ENCODE measurements at regions not wholly inside any gene's neighbourhood (a gene's known extent, or its start where the extent isn't known, plus 50 kb on each side); places are given as distances from the start of the nearest gene placed in this dataset.
"Not testable (repeated sequence)": the region's sequence is repeated elsewhere in the genome, so short reads cannot be mapped to it uniquely, and the experiment has no call there.

DNA sequence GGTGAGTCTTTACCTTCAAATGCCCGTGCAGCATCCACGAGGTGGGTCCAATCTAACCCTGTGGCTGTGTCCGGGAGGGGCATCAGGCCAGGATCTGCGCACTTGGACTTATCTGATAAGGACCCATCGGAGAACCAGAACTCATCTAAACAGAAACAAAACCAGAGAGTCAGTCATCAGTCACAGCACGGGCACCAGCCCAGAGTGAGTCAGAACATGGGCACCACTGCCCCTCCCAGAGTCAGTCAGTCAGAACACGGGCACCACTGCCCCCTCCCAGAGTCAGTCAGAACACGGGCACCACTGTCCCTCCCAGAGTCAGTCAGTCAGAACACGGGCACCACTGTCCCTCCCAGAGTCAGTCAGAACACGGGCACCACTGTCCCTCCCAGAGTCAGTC, 214.5 kb downstream of the SIPA1L2 start:
- not testable (repeated sequence) for DNase-seq (ENCODE audit: low read depth)

DNA sequence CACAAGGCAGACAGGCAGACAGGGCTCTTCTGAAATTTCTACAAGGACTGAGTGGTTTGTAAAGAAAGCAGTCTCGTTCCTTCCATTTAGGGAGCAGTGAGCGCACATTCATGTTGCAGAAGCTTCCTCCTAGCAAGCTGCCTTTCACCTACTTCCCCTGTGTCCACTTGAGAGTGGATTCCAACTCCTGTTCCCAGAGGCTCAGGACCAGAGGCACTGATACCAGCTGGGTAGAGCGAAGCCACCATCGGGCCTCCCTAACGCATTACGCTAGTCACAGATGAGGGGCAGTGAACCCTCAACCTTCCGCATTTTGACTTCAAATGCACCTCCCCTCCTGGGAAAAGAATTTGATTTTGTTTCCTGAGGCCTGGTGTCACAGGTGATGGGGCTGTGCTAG, 215.8 kb downstream of the SIPA1L2 start:
- DNase-seq (ENCODE audit: low read depth) = no peak

DNA sequence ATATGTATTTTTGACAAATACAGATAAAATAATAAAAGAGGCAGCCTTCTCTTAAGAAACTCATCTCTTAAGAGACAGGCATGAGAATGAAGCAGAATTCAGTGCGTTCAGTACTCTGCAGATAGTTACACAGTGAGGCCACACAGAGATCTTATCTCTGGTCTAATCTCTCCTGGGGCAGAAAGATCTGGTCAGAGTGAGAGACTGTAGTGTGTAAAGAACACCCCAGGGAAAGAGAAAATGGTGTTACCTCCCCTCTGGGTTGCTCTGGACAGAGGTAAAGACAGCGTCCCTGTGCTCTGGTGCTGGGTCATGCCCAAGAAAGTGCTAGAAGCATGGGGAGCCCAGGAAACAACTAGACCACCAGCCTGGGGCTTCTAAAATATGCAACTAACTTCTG, 216.3 kb downstream of the SIPA1L2 start:
- no peak for DNase-seq (ENCODE audit: low read depth)

DNA sequence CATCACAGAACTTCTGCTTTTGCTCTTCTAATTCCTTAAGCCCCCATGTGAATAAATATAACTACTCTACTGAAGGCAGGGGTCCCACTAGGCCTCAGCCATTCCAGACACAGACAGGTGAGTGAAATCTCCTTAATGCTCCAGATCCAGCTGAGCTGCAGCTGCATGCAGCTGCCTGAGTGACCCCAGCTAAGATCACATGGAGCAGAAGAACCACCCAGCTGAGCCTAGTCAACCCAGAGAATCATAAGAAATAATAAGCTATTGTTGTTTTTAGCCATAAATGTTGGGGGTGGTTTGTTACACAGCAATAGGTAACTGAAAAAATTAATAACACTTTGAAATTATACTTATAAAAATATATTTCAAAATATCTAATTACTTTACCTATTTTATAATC, 220.3 kb downstream of the SIPA1L2 start:
- DNase-seq (ENCODE audit: low read depth) = no peak

DNA sequence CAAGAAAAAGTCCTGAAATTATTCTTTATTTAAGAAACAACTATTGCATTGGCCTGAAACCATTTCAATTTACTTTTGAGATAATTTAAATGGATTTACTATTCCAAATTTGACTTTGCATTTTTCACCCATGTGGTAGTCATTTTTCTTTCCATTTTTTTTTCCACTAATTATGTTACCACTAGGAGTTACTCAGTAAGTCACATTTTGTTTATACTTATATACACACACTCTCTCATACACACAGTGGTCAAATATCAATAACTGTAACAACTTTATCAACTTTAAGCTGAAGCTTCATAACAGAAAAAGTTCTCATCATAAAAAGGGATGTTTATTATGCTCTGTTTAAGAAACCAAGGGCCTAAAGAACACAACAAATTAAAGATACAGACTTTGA, 222.8 kb downstream of the SIPA1L2 start:
- DNase-seq (ENCODE audit: low read depth) = no peak

DNA sequence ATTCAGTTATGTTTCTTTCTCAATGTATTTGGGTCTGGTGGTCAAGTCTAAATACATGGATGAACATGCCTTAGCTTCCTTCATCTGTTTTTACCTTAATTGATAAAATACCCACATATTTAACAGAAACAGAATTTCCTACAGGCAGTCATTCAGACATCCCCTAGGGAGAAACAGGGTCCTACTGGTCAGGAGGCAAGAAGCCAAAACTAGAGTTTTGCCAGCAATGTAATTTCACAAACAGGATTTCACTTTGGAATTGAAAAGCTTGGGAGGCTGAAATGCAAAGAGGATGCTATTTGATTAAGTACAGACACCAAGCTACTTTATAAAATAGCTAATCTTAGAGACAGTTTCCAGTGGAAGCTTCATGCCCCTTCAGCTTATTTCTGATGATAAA, 224.2 kb downstream of the SIPA1L2 start:
- no peak for DNase-seq (ENCODE audit: low read depth)

DNA sequence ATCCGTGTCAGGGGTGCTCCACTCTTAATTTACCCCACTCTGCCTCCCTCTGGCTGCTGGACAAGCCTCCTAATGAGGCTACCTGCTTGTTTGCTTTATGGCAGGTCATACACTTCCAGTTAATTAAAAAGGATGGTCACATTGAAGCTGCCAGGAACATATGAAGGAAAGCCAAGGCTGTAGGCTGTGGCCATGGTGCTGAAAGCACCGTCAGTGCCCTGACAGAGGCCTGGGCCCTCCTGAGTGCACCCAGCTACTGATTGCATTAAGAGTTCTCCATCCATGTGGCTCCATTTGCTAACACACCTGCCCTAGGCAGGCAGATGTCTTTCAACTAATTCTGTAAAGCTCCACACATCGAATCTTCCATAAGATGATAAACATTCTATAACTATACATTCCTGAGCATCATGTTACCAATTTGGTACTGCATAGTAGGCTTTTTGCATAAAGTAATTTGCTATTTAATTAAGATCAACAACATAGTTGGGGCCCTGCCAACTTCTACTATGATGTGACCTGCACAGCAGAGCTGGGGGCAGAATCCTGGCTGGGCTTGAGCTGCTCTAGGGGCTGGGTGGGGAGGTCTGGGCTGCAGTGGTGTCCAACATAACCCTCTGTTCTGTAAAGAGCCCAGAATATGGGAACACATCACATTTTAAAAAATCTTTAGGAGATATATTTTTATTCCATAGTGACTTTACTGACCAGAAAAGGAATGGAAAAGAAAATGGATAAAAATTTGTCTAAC, 224.8 kb downstream of the SIPA1L2 start:
- no peak for DNase-seq (ENCODE audit: low read depth)

DNA sequence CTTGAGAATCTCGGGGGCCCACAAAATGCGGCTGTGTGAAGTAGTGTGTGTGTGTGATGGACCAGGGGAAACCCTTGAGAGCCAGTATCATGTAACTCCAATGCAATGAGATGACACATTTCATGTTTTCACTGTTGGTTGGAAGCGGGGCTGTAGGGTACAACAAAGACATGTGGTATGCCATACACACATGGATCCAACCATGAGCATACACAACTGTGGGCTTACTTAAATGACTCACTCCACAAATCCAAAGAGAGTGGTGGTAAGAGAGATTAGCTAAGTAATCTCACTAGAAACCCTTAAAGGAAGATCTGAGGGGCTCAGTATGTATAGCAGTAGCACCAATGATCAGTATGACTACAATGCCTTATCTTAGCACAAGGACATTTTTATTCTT, 225.7 kb downstream of the SIPA1L2 start:
- DNase-seq (ENCODE audit: low read depth) = no peak

DNA sequence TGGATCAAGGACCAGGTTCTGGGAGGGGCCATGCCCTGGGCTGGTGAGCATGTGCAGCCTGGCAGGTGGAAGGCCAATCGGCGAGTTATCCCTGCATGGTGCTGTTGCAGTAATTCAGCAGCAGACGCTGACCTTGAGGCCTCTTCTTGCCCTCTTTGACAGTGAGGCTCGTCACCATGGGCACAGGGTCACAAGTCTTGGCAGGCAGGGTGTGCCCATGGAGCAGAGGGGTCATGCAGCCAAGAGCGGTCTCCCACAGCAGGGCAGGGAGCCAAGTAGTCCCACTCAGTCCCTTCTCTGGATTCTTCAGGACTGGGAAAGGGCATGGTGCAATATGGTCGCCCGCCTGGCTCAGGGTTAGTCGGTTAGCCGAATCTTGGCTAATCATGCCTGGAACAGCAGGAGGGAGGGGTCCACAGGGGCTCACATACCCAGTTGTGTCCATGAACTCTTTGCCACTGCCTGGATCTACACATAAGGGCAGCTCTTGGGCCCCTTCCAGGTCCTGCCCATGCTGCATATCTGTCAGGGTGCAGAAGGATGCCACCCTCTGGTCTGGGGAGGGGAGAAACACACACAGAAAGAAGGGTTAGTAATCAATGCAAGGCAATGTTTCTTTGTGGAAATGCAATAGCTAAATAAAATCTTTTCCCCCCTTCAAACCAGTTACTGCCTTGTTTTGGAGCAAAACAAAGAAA, 226.8 kb downstream of the SIPA1L2 start:
- no peak for DNase-seq (ENCODE audit: low read depth)

DNA sequence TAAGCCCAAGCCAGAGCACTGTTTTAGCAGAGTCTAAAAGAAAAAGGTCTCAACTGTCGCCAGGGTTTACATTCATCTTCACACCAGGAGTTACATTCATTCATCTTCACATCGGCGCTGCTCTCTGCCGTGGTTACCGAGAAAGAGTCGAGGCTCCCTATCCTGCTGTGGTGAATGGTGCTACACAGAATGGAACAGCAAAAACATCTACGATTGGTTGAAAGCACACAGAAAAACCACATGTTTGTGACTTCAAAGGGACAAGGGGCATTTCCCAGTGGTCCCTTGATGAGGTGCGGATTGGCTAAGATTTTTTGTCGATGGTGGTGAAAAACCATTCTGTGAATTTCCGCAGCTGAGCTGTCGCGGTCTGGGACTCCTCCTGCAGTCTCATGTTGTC, 231.1 kb downstream of the SIPA1L2 start:
- DNase-seq (ENCODE audit: low read depth) = no peak

DNA sequence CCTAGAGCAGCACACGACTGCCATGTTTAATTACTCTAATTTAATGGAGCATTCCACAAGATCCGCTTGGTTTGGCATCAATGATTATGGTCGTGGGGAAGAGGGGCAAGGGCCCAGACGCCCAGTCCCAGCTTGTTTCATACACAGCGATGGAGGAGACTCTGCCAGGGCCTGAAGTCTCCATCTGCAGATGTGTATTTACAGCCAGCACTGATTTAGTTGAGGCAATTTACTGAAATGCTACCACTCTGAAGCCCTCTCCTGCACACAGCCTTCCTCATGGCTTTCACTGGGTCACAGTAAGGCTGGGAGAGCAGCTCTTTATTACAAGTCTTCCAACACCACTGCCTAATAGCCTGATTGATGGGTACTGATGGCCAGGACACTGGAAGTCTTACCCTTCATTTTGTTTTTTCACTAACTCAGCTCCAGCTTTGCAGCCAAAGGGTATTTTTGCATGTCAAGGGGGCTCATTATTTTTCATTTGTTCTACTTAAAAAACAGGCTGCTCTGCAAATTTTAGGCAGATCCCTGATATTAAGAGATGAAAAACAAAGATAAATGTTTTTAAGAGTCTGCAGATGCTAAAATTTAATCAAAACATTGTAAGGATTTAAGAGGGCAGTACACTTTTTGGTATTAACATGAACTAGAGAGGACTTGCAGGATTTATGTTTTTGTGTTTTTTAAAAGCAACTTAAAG, 236.3 kb downstream of the SIPA1L2 start:
- no peak for DNase-seq (ENCODE audit: low read depth)

DNA sequence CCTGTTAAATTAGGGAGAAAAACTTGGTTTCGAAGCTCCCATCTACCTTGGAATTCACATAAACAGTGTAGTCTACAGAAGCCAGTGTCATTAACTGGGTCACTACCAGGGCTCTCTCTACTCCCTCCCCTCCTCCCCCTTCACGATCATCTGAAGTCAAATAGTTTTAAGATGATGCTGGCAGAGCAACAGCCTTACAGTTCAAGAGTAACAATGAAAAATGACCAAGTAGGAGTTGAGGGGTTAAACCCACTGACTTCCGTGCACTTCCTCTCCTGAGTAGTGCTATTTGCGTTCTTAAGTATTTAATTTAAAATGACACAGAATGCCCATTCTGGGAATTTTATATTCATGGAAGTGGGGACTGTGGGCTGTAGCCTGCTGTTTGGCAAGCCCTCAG, 236.9 kb downstream of the SIPA1L2 start:
- no peak for DNase-seq (ENCODE audit: low read depth)

DNA sequence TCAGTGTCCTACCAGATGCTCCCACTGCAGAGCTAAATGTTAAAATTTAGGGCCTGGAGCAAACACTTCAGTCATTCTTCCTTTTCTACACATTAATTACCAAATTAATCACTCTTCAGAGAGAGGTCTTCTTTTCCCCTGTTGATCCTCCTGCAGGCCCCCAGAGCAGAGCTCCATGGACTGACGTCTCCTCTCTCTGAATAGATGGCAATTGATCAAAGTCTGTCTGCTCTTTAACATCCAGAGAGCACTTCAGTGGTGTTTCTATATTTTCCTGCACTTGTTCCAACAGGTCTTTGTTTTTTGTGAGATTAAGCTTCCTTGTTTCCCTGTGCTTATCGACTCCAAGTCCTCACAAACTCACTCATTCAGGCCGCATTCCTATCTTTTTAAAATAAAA, 239.3 kb downstream of the SIPA1L2 start:
- no peak for DNase-seq (ENCODE audit: low read depth)

DNA sequence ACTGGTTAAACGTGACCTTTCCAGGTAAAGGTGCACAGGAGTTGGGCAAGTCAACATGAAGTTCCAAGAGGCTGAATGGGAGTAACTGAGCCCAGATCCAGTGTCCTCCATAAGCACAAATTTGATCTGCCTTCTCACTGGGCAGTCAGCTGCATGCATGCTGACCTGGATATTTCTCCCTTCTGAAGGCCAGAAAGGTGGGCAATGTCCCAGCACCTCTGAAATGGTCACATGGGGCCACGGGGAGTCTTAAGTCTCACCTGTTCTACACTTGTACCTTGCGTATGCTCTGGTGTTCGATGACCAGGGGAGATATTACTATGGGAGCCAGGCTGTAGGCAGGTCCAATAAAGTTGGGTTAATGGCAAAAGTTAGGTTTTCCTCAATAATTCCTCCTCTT, 240.2 kb downstream of the SIPA1L2 start:
- no peak for DNase-seq (ENCODE audit: low read depth)

DNA sequence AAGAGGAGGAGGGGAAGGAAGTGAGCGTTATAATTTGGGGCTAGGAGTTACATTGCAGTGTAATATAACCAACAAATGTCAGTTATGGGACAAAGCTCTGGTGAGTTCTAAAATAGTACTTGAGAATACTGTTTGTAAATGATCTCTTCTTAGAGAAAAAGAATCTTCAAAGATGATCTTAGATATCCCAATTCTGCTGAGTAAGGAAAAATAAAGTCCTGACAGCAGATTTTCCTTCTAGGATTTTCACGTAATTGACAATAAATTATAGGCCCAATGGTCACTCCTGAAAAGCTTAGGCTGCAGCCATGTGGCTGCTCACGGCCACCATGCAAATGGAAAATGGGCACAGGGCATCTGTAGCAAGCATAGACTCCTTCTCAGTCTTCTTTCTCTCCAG, 241.6 kb downstream of the SIPA1L2 start:
- no peak for DNase-seq (ENCODE audit: low read depth)

DNA sequence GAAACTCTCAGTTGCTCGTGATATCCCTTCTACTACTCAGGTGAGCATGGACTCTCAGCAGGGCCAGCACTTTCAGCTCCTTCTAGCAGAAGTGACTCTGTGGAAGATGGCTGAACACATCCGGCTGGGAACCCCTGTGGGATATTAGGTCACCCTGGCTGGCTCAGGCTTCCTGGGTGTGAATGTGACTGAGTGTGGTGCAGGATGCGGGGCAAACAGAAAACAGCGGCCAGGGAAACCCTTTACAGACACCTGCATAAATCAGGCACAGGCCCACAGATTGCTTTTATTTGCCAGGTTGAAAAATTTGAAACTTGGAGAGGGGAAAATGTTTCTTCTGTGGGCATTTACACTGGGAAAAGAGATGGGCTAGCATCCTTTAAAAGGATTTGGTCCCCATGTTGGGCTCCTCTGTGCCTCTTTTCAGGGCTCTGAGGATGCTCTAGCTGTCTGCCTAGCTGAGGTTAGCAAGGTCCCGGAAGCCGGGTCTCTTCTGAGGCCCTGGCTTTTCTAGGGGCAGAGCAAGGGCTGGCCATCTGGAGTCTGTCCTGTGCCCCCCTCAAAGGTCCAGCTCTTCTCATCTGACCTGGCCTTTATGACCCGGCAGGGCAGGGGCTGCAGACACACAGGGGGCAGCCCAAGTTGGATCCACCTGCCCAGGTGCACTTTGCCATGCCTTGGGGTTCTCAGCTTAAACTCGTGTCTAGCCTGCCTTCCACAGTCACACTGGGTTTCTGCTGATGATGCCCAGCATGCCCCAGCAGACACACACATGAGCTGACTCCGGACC, 243.0 kb downstream of the SIPA1L2 start:
- no peak for DNase-seq (ENCODE audit: low read depth)

DNA sequence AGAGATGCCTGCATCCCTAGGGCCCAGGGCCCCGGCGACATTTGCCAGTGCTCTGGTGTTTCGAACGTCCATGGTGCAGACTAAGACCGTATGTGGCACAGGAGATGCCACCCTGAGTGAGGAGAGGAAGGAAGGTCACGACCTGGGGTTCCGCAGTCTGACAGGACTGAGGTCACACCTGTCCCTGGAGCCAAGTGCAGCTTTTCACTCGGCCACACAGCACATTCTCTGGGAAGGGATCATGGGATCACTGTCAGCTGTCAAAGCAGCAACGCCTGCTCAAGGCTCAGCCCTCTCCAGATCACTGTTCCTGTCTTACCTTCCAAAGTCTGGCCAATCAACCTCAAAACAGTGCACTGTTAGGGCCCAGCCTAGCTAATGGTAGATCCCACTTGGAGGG, 243.6 kb downstream of the SIPA1L2 start:
- DNase-seq (ENCODE audit: low read depth) = no peak

DNA sequence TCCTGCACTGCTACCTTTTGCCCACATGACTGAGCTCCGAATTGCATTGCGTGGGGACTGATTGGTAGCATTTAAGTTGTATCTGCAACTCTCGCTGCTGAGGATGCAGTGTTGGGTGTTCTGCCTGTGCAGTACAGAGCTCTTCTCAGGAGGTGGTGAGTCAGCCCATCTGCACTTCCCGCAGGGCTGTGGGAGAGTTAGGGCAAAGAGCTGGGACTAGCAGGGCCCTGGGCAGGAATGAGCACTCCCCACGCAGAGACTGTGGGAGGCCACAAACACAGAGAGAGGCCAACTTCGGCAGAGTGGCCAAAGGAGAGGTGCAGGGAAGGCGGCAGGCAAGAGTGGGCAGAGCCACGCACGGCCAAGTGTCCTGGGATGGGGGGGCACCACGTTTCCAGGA, 244.7 kb downstream of the SIPA1L2 start:
- DNase-seq (ENCODE audit: low read depth) = no peak

DNA sequence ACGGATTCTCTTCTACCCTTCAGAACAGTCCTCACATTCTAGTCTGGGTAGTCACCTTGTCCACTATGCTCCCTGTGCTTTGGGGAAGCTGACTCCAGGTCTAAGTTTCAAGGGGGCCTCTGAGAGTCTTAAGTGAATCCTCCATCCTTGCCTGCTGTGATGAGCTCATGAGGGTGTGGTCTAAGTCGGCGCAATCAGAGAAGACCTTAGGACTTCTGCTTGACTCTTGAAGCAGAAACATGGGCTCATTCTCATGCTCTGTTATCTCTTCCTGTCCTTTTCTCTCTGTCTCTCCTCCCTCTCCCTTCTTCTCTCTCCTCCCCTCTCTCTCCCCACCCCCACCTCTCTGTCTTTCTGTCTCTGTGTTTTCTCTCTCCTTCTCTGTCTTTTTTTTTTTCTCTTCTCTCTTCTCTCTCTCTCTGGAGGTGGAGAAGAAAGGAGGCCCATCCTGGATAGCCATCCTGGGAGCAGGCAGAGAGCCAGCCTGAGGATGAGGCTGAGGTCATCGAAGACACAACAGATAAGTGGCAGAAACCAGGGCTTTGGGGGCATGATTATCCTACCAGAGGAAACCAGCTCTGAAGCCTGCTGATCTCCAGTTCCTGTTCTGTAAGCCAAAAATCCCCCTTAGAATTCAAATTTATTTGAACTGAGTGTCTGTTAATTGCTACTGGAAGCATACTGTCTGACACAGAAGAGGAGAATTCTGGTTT, 245.6 kb downstream of the SIPA1L2 start:
- no peak for DNase-seq (ENCODE audit: low read depth)

DNA sequence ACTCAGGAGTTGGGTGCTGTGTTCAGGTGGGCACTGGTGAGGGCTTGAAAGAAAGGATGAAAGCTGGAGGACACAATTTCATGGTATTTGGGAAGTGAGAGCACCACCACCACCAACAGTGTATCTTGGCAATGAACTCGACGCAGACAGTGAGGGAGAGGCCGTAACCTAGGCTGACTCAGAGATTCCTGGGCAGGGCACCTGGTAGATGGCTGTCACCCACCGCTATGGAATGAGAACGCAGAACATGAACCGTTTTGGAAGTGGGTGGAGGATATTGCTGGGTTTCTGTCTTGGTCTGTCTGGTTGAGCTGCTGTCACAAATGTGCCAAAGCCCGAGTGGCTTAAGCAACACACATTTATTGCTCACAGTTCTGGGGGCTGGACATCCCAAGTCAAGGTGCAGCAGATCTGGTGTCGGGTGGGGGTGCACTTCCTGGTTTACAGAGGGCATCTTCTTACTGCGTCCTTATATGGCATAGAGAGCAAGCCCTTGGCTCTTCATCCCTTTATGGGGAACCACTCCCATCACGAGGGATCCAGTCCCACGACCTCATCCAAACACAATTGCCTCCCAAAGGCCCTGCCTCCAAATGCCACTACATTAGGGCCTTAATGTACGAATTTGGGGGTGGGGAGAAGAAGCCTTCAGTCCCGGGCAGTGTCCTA, 246.3 kb downstream of the SIPA1L2 start:
- DNase-seq (ENCODE audit: low read depth) = no peak

DNA sequence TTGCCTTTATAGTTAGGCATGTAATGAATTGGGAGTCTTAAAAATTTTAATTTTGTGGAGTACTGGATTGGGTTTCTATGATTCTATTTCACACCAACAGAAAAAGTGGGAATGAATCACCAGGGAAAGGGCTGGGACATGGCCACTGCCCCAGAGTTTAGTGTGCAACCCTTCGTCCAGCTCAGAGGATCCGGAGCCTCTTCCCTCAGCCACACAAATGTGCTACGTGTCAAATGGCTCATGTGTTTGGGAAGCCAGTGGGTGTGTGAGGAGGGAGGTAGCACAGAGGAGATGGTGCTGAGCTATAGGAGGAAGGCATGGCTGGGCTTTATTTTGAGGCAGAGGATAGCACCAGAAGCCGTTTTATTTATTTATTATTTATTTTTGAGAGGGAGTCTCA, 247.3 kb downstream of the SIPA1L2 start:
- no peak for DNase-seq (ENCODE audit: low read depth)
